GM12865 (cell line): ENCODE measurements at regions not wholly inside any gene's neighbourhood (a gene's known extent, or its start where the extent isn't known, plus 50 kb on each side); places are given as distances from the start of the nearest gene placed in this dataset.

Experiments used
- DNase-seq: peaks from one replicate; pipeline ENCODE4 v3.0.0; 2010; ENCODE audit warnings: low read depth
- H3K4me3 ChIP-seq: 2 replicates; pipeline ENCODE4 v1.5.1; 2011; ENCODE audit warnings: mild to moderate bottlenecking, low read depth, low read length, control low read depth
- CTCF ChIP-seq: IDR thresholded peaks from 2 replicates; pipeline ENCODE4 v1.5.1; 2011; ENCODE audit warnings: low read length, control low read depth, low read depth, inconsistent platforms; ENCODE audit not compliant: insufficient read depth; ENCODE audit errors: missing control alignments

DNA sequence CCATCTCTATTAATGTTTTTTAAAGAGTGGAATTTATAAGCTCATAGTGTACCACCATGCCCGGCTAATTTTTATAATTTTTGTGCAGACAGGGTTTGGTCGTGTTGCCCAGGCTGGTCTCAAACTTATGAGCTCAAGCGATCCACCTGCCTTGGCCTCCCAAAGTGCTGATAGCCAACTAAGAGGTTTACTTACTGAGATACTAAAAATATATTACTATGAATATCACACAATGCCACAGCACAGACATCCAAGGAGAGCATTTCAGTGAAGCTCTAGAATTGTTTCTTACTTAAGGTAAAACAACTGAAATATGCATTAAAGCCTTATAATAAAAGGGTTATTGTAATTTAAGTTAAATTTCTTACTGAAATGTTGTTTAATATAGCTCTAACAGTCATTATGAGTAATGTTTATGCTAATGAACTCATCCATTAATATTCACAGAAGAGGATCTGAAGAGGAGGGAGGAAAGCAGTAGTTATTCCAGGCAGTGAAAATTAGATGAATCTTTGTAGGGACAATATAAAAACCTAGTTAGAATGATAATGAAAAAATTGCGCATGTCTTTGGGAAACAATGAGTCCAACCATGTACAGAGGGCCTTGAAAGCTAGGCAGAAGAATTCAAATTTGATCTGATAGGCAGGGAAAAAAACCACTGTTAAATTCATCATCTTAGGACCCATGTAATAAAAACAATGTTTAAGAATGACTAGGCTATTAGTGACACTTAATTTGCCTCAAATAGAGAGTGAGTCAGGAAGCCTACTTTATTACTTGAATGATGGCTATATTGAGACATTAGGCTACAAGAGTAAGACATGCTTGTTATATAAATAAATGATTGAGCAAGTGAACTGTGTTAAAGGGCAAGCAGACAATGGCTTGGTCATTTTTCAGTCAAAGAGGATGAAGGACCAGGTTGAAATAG lies 99.2 kb downstream of the SLC41A2 start:
- no peak for DNase-seq
- TF ChIP-seq CTCF, result no peak
- H3K4me3 ChIP-seq, result no peak overlapping the region

DNA sequence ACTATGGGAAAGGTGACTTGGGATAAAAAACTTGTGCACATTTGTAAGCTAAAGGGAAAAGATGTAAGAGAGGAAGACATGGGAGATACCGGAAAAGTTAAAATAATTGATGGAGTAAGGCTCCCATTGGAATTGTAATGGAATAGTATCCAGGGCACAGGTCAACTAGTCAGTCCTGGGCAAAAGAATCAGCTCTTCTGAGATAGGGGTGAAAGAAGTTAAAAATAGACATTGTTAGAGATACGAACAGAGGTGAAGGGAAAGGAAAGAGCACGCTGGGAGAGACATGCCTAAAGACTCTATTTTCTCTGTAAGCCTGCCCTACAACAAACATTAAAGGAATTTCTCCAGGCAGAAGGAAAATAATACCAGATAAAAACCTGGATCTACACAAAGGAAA lies 101.6 kb downstream of the SLC41A2 start:
- TF ChIP-seq CTCF, result no peak
- no peak for DNase-seq
- no peak overlapping the region for H3K4me3 ChIP-seq

GRCh38 chr12:104855599-104855998 lies 102.5 kb downstream of the SLC41A2 start:
- no peak overlapping the region for H3K4me3 ChIP-seq
- DNase-seq, result no peak
- no peak for TF ChIP-seq CTCF

DNA sequence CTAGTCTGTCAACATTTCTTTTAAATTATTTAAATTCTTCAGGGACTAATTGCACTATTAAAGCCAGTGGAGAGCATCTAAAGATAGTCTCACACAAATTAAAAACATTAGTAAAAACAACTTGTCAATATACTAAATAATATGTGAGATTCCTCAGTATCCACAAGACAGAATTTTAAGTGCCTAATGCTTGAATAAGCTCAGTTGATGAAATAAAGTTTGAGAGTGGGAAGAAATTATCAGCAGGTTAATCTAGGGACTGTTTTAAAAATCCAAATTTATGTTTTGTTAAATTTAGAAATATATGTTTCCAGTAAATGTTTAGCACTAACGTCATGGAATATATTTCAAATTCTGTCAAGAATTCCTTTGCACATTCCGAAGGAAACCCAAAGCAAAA lies 105.2 kb downstream of the SLC41A2 start:
- H3K4me3 ChIP-seq, result no peak overlapping the region
- no peak for DNase-seq
- TF ChIP-seq CTCF, result no peak

GRCh38 chr12:104852102-104852501 lies 106.0 kb downstream of the SLC41A2 start:
- TF ChIP-seq CTCF, result no peak
- no peak for DNase-seq
- no peak overlapping the region for H3K4me3 ChIP-seq

DNA sequence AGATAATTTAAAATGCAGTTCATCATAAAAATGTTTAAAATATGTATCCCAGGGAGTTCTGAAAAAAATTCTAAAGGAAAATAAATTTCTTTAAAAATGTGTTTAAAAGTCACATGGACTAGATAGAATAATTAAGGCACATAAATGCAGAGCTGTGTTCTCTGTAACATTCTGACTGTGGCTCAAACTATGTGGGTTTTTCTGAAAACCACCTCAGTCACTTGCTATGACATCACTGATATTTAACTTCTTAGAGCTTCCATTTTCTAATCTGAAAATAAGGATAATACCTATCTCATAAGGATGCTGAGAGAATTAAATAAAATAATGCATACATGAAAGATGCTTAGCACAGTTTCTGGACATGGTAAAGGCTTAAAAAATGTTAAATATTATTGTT lies 107.3 kb downstream of the SLC41A2 start:
- TF ChIP-seq CTCF, result no peak
- no peak overlapping the region for H3K4me3 ChIP-seq

More for the DNA sequence above, 107.3 kb downstream of the SLC41A2 start:
- no peak for DNase-seq
